ENCODE measurements at regions not wholly inside any gene's neighbourhood (a gene's known extent, or its start where the extent isn't known, plus 50 kb on each side); places are given as distances from the start of the nearest gene placed in this dataset.
"Not testable (repeated sequence)": the region's sequence is repeated elsewhere in the genome, so short reads cannot be mapped to it uniquely, and the experiment has no call there.

- no peak for DNase-seq
Observed at GRCh38 chr18:47658498-47658897, 272.0 kb downstream of the SMAD2 start.

- no peak for DNase-seq
Observed at GRCh38 chr18:47654988-47655387, 275.5 kb downstream of the SMAD2 start.

- no peak for DNase-seq
Observed at GRCh38 chr18:47644896-47645295, 285.6 kb downstream of the SMAD2 start.

DNA sequence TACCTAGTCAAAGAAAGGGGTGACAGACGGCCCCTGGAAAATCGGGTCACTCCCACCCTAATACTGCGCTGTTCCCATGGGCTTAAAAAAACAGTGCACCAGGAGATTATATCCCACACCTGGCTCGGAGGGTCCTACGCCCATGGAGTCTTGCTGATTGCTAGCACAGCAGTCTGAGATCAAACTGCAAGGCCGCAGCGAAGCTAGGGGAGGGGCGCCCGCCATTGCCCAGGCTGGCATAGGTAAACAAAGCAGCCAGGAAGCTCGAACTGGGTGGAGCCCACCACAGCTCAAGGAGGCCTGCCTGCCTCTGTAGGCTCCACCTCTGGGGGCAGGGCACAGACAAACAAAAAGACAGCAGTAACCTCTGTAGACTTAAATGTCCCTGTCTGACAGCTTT, 292.9 kb downstream of the SMAD2 start:
- not testable (repeated sequence) for DNase-seq

DNA sequence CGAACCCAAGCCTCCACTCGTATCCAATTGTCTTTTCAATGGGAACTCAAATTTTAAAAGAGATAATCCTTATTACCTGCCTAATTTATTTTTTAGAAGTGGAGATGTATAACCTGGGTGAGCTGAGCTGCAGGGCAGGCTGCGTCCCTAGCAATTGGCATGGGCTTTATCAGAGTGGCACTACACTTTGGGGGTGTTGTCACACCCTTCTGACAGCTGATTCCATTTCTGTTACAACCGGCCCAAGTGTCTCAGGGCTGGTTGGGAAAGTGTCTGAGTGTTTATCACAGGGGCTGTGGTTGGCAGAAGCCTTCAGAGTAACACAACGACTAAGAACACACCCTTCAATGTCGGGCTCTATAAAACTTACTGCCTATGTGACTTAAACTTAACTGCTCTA, 295.0 kb downstream of the SMAD2 start:
- DNase-seq: no peak

GRCh38 chr18:47632970-47633635, 297.4 kb downstream of the SMAD2 start:
- no peak for DNase-seq

DNA sequence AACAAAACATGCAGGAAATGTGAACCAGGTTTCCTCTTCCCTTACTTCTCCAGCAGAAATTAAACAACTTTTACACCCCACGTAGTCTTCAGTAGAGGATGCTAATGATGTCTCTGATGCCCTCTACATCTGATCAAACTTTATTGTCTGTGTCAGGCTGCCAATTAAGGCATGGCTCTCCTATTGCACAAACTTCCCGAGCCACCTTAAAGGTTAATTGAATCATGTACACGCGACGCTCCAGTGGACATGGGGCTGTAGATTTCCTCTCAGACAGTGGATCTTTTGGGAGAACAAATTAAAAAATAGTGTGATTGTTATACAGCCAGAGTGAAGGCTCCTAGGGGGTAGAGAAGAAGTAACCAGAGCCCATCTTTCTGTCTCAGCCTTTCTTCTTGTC, 301.6 kb downstream of the SMAD2 start:
- DNase-seq: no peak

GRCh38 chr18:47628240-47628781, 302.1 kb downstream of the SMAD2 start:
- DNase-seq: no peak

DNA sequence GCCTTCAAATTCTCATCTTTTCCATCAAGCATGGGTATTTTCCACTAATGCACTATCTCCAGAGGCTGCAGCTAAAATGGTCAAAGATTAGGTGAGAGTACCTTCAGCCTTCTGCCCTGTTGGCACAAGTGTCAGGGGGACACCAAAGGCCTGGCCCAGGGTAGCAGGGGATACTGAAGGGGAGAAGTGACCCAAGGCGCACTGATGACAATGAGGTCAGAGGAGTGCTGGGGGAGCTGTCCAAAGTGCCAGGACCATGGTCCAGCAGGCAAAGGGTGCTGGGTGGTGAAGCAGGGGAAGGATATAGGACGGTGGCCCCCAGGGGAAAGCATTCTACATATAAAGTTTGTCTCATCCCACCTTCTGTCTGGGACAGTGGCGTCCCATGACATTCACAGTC, 303.4 kb downstream of the SMAD2 start:
- DNase-seq: no peak

DNA sequence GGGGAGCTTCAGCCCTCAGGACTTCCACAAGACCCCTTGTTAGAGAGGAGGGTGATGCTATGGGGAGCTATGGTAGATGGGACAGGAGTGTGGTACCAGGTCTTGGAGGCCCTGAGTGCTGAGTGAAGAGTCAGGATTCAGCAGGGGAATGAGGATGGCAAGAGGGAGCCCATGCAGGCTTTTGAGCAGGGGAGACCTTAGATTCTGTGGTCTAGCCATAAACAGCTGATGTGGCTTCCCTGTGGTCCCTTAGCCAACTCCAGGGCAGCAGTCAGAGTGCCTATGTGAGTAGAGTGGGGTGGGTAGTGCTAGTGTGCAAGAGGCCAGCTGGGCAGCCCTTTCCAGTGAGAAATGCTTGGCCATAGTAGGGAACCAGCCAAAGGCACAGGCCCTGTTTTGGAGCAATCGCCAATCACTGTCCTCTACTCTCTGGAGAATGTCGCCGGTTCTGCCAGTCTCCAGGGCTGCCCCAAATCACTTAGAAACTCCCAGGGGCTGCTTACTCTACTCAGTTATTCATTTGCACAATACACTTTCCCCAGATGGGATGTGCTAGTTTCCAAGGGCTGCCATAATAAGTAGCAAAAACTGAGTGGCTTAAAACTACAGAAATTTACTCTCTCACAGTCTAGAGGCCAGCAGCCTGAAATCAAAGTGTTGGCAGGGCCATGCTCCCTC, 310.5 kb downstream of the SMAD2 start:
- no peak for DNase-seq

DNA sequence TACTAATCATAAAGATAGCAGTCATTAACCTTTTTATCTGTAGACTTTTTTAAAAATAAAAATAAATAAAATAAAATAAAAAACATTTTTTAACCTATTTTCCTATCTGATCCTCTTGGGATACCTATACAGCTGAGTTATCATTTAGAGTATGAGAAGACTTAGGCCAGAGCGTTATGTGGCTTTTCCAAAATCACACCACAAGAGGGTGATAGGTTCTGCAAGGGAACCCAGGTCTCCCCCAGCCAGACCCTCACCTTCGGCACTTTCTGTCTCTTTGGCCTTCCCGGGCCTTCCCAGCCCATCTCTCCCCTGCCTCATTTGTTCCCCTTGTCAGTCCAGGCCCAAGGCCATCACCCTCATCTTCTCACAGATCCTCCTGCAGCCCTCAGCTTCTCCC, 311.7 kb downstream of the SMAD2 start:
- no peak for DNase-seq

- DNase-seq: no peak
Observed at GRCh38 chr18:47615043-47615442, 315.4 kb downstream of the SMAD2 start.

GRCh38 chr18:47613929-47614328, 316.5 kb downstream of the SMAD2 start:
- DNase-seq: no peak

DNA sequence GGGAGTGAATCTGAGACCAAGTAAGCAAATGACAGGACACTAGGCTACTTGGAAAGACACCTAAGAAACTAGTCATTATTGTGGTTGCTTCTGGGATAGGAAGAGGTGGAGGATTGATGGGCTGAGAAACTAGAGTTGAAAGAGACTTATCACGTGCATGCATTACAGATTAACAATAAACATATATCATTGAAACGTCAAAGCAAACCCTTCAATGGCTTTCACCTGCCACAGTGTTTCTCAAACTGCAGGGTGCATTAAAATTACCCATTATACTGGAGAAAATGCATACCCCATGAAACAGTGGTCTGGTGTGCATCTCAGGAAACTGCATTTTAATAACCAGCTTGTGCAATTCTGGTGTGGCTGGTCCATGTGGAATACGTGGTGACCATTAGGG, 318.8 kb downstream of the SMAD2 start:
- no peak for DNase-seq

- DNase-seq: no peak
Observed at GRCh38 chr18:47606526-47606925, 323.9 kb downstream of the SMAD2 start.

DNA sequence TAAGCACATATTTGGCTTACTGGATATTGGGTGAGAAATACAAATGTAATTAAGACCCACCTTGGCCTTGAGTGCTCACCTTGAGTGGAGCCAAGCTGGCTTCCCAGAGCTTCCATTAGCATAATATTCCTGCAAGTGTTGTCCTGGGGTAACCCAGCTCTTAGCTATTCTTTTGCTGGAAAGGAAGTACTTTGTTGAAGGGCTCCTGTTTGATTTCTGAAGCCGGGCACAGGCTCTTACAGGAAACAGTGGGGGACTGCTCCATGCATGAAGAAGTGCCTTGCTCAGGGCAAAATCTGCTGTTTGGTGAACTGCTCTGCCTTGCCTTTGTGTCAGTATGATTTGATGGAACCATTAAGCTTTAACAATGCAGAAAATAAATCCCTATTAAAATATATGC, 325.4 kb downstream of the SMAD2 start:
- no peak for DNase-seq

- DNase-seq: no peak
Observed at GRCh38 chr18:47604021-47604420, 326.4 kb downstream of the SMAD2 start.

DNA sequence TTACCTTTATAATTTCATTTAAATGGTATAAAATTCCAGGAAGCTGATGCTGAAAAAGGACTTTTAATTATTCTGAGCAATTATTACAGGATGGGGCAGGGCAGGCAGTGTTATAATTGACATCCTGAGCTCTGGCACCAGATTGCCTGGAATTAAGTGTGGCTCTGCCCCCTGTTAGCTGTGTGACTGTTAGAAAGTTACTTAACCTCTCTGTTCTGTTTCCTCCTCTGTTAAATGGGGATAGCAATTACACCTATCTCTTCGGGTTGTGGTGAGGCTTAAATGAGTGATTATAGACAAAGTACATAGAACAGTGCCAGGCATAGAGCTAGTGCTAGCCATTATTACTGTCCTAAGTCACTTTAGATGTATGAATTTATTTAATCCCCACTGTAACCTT, 327.3 kb downstream of the SMAD2 start:
- no peak for DNase-seq

DNA sequence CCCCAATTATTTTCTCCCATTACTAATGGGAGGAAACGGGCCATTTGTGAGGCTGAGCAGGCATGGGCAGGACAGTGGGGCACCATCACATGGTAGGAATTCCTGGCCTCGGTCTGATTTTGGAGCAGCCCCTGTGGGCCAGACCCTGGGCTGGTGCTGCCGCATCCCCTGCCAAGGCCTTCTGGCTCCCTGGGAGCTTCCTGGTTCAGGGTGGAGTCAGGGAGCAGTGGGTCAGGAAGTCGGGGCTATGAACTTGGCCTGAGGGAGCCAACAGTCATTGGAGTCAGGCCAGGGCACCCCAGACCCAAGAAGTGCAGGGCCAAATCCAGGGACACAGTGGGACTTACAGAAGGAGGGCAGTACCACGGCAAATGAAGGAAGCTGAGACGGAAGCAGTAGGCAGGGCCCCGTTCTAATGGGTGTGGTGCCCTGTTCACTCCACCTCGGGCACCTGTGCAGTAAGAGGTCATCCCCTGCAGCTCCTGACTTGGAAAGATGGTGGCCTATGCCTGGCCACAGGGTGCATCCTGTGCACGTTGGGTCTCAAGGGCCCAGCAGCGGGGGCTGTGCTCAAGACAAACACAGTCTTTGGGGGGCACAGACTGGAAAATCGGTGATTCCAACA, 328.1 kb downstream of the SMAD2 start:
- no peak for DNase-seq

GRCh38 chr18:47601581-47602272, 328.7 kb downstream of the SMAD2 start:
- no peak for DNase-seq

- DNase-seq: no peak
Observed at GRCh38 chr18:47595831-47596501, 334.5 kb downstream of the SMAD2 start.

DNA sequence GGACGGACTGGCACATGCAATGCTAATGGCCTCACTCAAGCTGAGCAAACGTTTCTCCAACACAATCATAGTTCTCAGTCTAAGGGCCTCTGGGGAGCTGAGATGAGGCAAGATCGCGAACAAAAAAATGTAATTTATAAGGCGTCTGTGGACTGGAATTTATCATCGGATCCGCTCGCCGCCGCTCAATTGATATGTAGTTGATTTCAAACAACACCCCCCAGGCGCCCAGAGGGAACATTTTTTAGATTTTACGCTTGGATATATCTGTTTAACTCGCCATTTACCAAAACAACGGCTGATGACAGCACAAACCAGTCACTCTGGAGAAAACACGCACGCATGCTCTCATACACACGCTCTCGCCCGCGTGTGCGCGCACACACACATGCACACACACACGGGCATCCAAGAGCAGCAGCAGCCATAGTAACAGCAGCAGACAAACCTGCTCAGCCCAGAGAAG, 335.8 kb downstream of the SMAD2 start:
- DNase-seq: no peak
